CD8-positive, alpha-beta memory T cell (primary cell): ENCODE measurements at regions not wholly inside any gene's neighbourhood (a gene's known extent, or its start where the extent isn't known, plus 50 kb on each side); places are given as distances from the start of the nearest gene placed in this dataset.

Experiments
- CTCF ChIA-PET: fragments of 350-600 bp; sonication (Branson Sonifier 250); formaldehyde crosslinking; loops from one replicate; lab custom pipeline; 2021; ENCODE audit warnings: antibody characterized with exemption; lab: Charles Lee
- POLR2A ChIA-PET: fragments of 350-600 bp; sonication (Branson Sonifier 250); formaldehyde crosslinking; loops from one replicate; lab custom pipeline; 2021; ENCODE audit warnings: antibody characterized with exemption; lab: Charles Lee
- DNase-seq, 5 donors: peaks; one replicate each; pipeline versions ENCODE4 v3.0.0 to v3.0.0-alpha.2; 2020 to 2022; ENCODE audit warnings: mixed read lengths in 1 of 5
- H3K27ac ChIP-seq: one replicate; pipeline ENCODE4 v1.7.0; 2013; ENCODE audit warnings: low read depth, mild to moderate bottlenecking, low read length, moderate library complexity
- H3K27me3 ChIP-seq: 2 replicates; pipeline ENCODE4 v1.7.0; 2013; ENCODE audit warnings: low read length, mild to moderate bottlenecking; ENCODE audit not compliant: insufficient read depth, poor library complexity, severe bottlenecking
- H3K36me3 ChIP-seq: 2 replicates; pipeline ENCODE4 v1.7.0; 2013; ENCODE audit warnings: mild to moderate bottlenecking, low read length, moderate library complexity; ENCODE audit not compliant: insufficient read depth
- H3K4me1 ChIP-seq: 2 replicates; pipeline ENCODE4 v1.7.0; 2013; ENCODE audit warnings: mild to moderate bottlenecking, low read length, moderate library complexity; ENCODE audit not compliant: insufficient read depth
- H3K4me3 ChIP-seq: 2 replicates; pipeline ENCODE4 v1.7.0; 2013; ENCODE audit warnings: mild to moderate bottlenecking, low read length
- H3K9me3 ChIP-seq: 2 replicates; pipeline ENCODE4 v1.7.0; 2013; ENCODE audit warnings: mild to moderate bottlenecking, low read length
- H3K27ac Mint-ChIP-seq, 8 donors: one replicate each; pipeline ENCODE4 v1.8.0; 2020 to 2021; ENCODE audit warnings: mixed read lengths in 8 of 8, mild to moderate bottlenecking in 6 of 8, inconsistent platforms in 3 of 8, moderate library complexity in 3 of 8
- H3K27me3 Mint-ChIP-seq, 2 donors: one replicate each; pipeline ENCODE4 v1.8.0; 2020 to 2021; ENCODE audit warnings: mixed read lengths in 2 of 2, mild to moderate bottlenecking in 1 of 2, moderate library complexity in 1 of 2
- H3K36me3 Mint-ChIP-seq, 3 donors: one replicate each; pipeline ENCODE4 v1.8.0; 2020 to 2021; ENCODE audit warnings: mixed read lengths in 3 of 3, inconsistent platforms in 1 of 3, mild to moderate bottlenecking in 1 of 3
- H3K4me1 Mint-ChIP-seq, 3 donors: one replicate each; pipeline ENCODE4 v1.8.0; 2020 to 2021; ENCODE audit warnings: mixed read lengths in 3 of 3, inconsistent platforms in 1 of 3, mild to moderate bottlenecking in 1 of 3
- H3K4me3 Mint-ChIP-seq, 7 donors: one replicate each; pipeline ENCODE4 v1.8.0; 2020 to 2021; ENCODE audit warnings: mixed read lengths in 7 of 7, mild to moderate bottlenecking in 6 of 7, moderate library complexity in 4 of 7, inconsistent platforms in 2 of 7
- H3K9me3 Mint-ChIP-seq, 5 donors: one replicate each; pipeline ENCODE4 v1.8.0; 2020 to 2022; ENCODE audit warnings: mixed read lengths in 5 of 5, mild to moderate bottlenecking in 3 of 5, moderate library complexity in 2 of 5, inconsistent platforms in 1 of 5

- peaks cover 0 to under 1% (median 0%) of the 10 kb centered on the region in 5 donors for H3K9me3 Mint-ChIP-seq
- Histone ChIP-seq H3K4me1 (no peaks in the 10 kb centered on the region), H3K27me3 (no peaks in the 10 kb centered on the region), H3K4me3 (no peak overlapping the region), H3K27ac (no peak overlapping the region), H3K36me3 (no peaks in the 10 kb centered on the region), H3K9me3 (no peaks in the 10 kb centered on the region)
- POLR2A ChIA-PET, result no interaction called here
- H3K27ac Mint-ChIP-seq, result peak overlapping the region in 1 of 8 donors; percentile 22
- H3K4me3 Mint-ChIP-seq, result no peak overlapping the region
- H3K36me3 Mint-ChIP-seq, result no peaks in the 10 kb centered on the region
- H3K4me1 Mint-ChIP-seq, result peaks cover 0 to 7% (median 4%) of the 10 kb centered on the region in 3 donors
- CTCF ChIA-PET, result interaction anchor here (1.9 kb wide), 1 partner anchor 29 kb away, joined by 4 read pairs; no protein-coding TSS in a partner anchor
- no peak for DNase-seq
- H3K27me3 Mint-ChIP-seq, result peaks cover 2 to 13% of the 10 kb centered on the region in 2 donors
Measured at GRCh38 chr19:32195706-32196610, 149.5 kb upstream of the ZNF507 start.

GRCh38 chr19:32196690-32197420 is 148.6 kb upstream of the ZNF507 start:
- Histone ChIP-seq H3K4me3 (no peak overlapping the region), H3K36me3 (no peaks in the 10 kb centered on the region), H3K27me3 (no peaks in the 10 kb centered on the region), H3K27ac (no peak overlapping the region), H3K4me1 (no peaks in the 10 kb centered on the region), H3K9me3 (no peaks in the 10 kb centered on the region)
- Mint-ChIP-seq H3K27me3 (peaks cover 0 to 13% of the 10 kb centered on the region in 2 donors), H3K27ac (no peak overlapping the region), H3K4me1 (peaks cover 7 to 16% (median 10%) of the 10 kb centered on the region in 3 donors), H3K36me3 (no peaks in the 10 kb centered on the region), H3K9me3 (no peaks in the 10 kb centered on the region), H3K4me3 (peak overlapping the region in 1 of 7 donors; percentile 33)
- CTCF ChIA-PET, result interaction anchor here (1.9 kb wide), 1 partner anchor 28 kb away, joined by 4 read pairs; no protein-coding TSS in a partner anchor
- POLR2A ChIA-PET, result no interaction called here
- no peak for DNase-seq

GRCh38 chr19:32197896-32198882 is 147.2 kb upstream of the ZNF507 start:
- Mint-ChIP-seq H3K27me3 (peaks cover 0 to 13% of the 10 kb centered on the region in 2 donors), H3K36me3 (no peaks in the 10 kb centered on the region), H3K9me3 (no peaks in the 10 kb centered on the region), H3K4me3 (no peak overlapping the region), H3K4me1 (peaks cover 7 to 22% (median 12%) of the 10 kb centered on the region in 3 donors), H3K27ac (no peak overlapping the region)
- Histone ChIP-seq H3K36me3 (no peaks in the 10 kb centered on the region), H3K9me3 (no peaks in the 10 kb centered on the region), H3K4me3 (no peak overlapping the region), H3K4me1 (no peaks in the 10 kb centered on the region), H3K27ac (no peak overlapping the region), H3K27me3 (no peaks in the 10 kb centered on the region)
- ChIA-PET POLR2A (no interaction called here), CTCF (no interaction called here)
- no peak for DNase-seq

GRCh38 chr19:32199501-32200040 is 145.8 kb upstream of the ZNF507 start:
- Histone ChIP-seq H3K9me3 (no peaks in the 10 kb centered on the region), H3K27ac (no peak overlapping the region), H3K36me3 (no peaks in the 10 kb centered on the region), H3K4me1 (no peaks in the 10 kb centered on the region), H3K4me3 (no peak overlapping the region), H3K27me3 (no peaks in the 10 kb centered on the region)
- no peak for DNase-seq
- ChIA-PET POLR2A (no interaction called here), CTCF (no interaction called here)
- Mint-ChIP-seq H3K9me3 (no peaks in the 10 kb centered on the region), H3K4me1 (peaks cover 7 to 22% (median 12%) of the 10 kb centered on the region in 3 donors), H3K36me3 (no peaks in the 10 kb centered on the region), H3K27ac (no peak overlapping the region), H3K4me3 (no peak overlapping the region), H3K27me3 (peaks cover 0 to 18% of the 10 kb centered on the region in 2 donors)

GRCh38 chr19:32200312-32201038 is 144.9 kb upstream of the ZNF507 start:
- Mint-ChIP-seq H3K9me3 (no peaks in the 10 kb centered on the region), H3K27me3 (peaks cover 0 to 22% of the 10 kb centered on the region in 2 donors), H3K36me3 (no peaks in the 10 kb centered on the region), H3K4me3 (no peak overlapping the region), H3K4me1 (peaks cover 7 to 22% (median 12%) of the 10 kb centered on the region in 3 donors), H3K27ac (no peak overlapping the region)
- CTCF ChIA-PET, result no interaction called here
- Histone ChIP-seq H3K27ac (no peak overlapping the region), H3K27me3 (no peaks in the 10 kb centered on the region), H3K4me3 (no peak overlapping the region), H3K36me3 (no peaks in the 10 kb centered on the region), H3K9me3 (no peaks in the 10 kb centered on the region), H3K4me1 (no peaks in the 10 kb centered on the region)
- DNase-seq, result no peak
- POLR2A ChIA-PET, result no interaction called here

- no peak for DNase-seq
- Mint-ChIP-seq H3K27me3 (peaks cover 2 to 22% of the 10 kb centered on the region in 2 donors), H3K4me3 (peak overlapping the region in 1 of 7 donors; percentile 47), H3K36me3 (no peaks in the 10 kb centered on the region), H3K4me1 (peaks cover 7 to 22% (median 12%) of the 10 kb centered on the region in 3 donors), H3K9me3 (no peaks in the 10 kb centered on the region), H3K27ac (no peak overlapping the region)
- ChIA-PET POLR2A (no interaction called here), CTCF (no interaction called here)
- H3K4me1 ChIP-seq, result no peaks in the 10 kb centered on the region
- H3K4me3 ChIP-seq, result no peak overlapping the region
- H3K36me3 ChIP-seq, result no peaks in the 10 kb centered on the region
- H3K27me3 ChIP-seq, result no peaks in the 10 kb centered on the region
- no peaks in the 10 kb centered on the region for H3K9me3 ChIP-seq
- no peak overlapping the region for H3K27ac ChIP-seq
Measured at GRCh38 chr19:32201211-32201610, 144.2 kb upstream of the ZNF507 start.

GRCh38 chr19:32201636-32202051 is 143.8 kb upstream of the ZNF507 start:
- peak overlapping the region in 1 of 7 donors; percentile 9 for H3K4me3 Mint-ChIP-seq
- CTCF ChIA-PET, result no interaction called here
- Histone ChIP-seq H3K9me3 (no peaks in the 10 kb centered on the region), H3K4me3 (no peak overlapping the region), H3K36me3 (no peaks in the 10 kb centered on the region), H3K27me3 (no peaks in the 10 kb centered on the region), H3K4me1 (no peaks in the 10 kb centered on the region), H3K27ac (no peak overlapping the region)
- DNase-seq, result no peak
- H3K4me1 Mint-ChIP-seq, result peaks cover 7 to 22% (median 12%) of the 10 kb centered on the region in 3 donors
- H3K27ac Mint-ChIP-seq, result peak overlapping the region in 1 of 8 donors; percentile 55
- no peaks in the 10 kb centered on the region for H3K36me3 Mint-ChIP-seq
- POLR2A ChIA-PET, result no interaction called here
- H3K9me3 Mint-ChIP-seq, result no peaks in the 10 kb centered on the region
- peaks cover 2 to 21% of the 10 kb centered on the region in 2 donors for H3K27me3 Mint-ChIP-seq
